Trophoblast cell (in vitro differentiated cells and primary cell): ENCODE measurements at regions not wholly inside any gene's neighbourhood (a gene's known extent, or its start where the extent isn't known, plus 50 kb on each side); places are given as distances from the start of the nearest gene placed in this dataset.

Source experiments
- DNase-seq, 2 donors: peaks; one replicate each; pipeline ENCODE4 v3.0.0-alpha.2; 2016
- H2AFZ ChIP-seq: 2 replicates; pipeline ENCODE4 v1.6.1; 2013; ENCODE audit warnings: low read length, moderate library complexity, mild to moderate bottlenecking; ENCODE audit not compliant: insufficient read depth, poor library complexity
- H2AK5ac ChIP-seq: 2 replicates; pipeline ENCODE4 v1.6.1; 2013; ENCODE audit warnings: mild to moderate bottlenecking, low read length
- H2BK120ac ChIP-seq: 2 replicates; pipeline ENCODE4 v1.6.1; 2013; ENCODE audit warnings: low read length, mild to moderate bottlenecking, moderate library complexity; ENCODE audit not compliant: insufficient read depth, poor library complexity
- H2BK12ac ChIP-seq: 2 replicates; pipeline ENCODE4 v1.6.1; 2013; ENCODE audit warnings: mild to moderate bottlenecking, low read length, moderate library complexity
- H2BK5ac ChIP-seq: 2 replicates; pipeline ENCODE4 v1.6.1; 2013; ENCODE audit warnings: low read length, low read depth, moderate library complexity, mild to moderate bottlenecking; ENCODE audit not compliant: poor library complexity
- H3K14ac ChIP-seq: 2 replicates; pipeline ENCODE4 v1.6.1; 2013; ENCODE audit warnings: mild to moderate bottlenecking, low read length
- H3K18ac ChIP-seq: 2 replicates; pipeline ENCODE4 v1.6.1; 2013; ENCODE audit warnings: mild to moderate bottlenecking, low read length
- H3K23ac ChIP-seq: 2 replicates; pipeline ENCODE4 v1.6.1; 2013; ENCODE audit warnings: low read length
- H3K27ac ChIP-seq: 2 replicates; pipeline ENCODE4 v1.5.1; 2013; ENCODE audit warnings: low read depth, mild to moderate bottlenecking, inconsistent platforms, low read length, moderate library complexity
- H3K27me3 ChIP-seq: 2 replicates; pipeline ENCODE4 v1.6.1; 2013; ENCODE audit warnings: inconsistent platforms, mild to moderate bottlenecking, low read length, moderate library complexity; ENCODE audit not compliant: insufficient read depth
- H3K36me3 ChIP-seq, 2 experiments: 1 replicate in 1 of 2; 2 replicates in 1 of 2; pipeline ENCODE4 v1.6.1; 2013; ENCODE audit warnings: low read length in 2 of 2, mild to moderate bottlenecking in 2 of 2, moderate library complexity in 1 of 2; ENCODE audit not compliant: insufficient read depth in 2 of 2, control insufficient read depth in 1 of 2
- H3K4ac ChIP-seq: 2 replicates; pipeline ENCODE4 v1.6.1; 2013; ENCODE audit warnings: low read depth, mild to moderate bottlenecking, low read length, moderate library complexity
- H3K4me1 ChIP-seq, 2 experiments: 1 replicate in 1 of 2; 2 replicates in 1 of 2; pipeline ENCODE4 v1.6.1; 2013; ENCODE audit warnings: low read length in 2 of 2, mild to moderate bottlenecking in 2 of 2, moderate library complexity in 1 of 2; ENCODE audit not compliant: insufficient read depth in 2 of 2, control insufficient read depth in 1 of 2
- H3K4me2 ChIP-seq: 2 replicates; pipeline ENCODE4 v1.6.1; 2013; ENCODE audit warnings: inconsistent platforms, mild to moderate bottlenecking, low read length, moderate library complexity
- H3K4me3 ChIP-seq: 2 replicates; pipeline ENCODE4 v1.5.1; 2013; ENCODE audit warnings: mild to moderate bottlenecking, low read depth, low read length, inconsistent platforms
- H3K79me1 ChIP-seq: one replicate; pipeline ENCODE4 v1.6.1; 2013; ENCODE audit warnings: low read length
- H3K79me2 ChIP-seq: 2 replicates; pipeline ENCODE4 v1.6.1; 2013; ENCODE audit warnings: low read length, mild to moderate bottlenecking; ENCODE audit not compliant: control insufficient read depth, insufficient read depth, poor library complexity
- H3K9ac ChIP-seq: 2 replicates; pipeline ENCODE4 v1.6.1; 2013; ENCODE audit warnings: mild to moderate bottlenecking, low read length
- H3K9me3 ChIP-seq: 2 replicates; pipeline ENCODE4 v1.6.1; 2013; ENCODE audit warnings: low read depth, mild to moderate bottlenecking, control low read depth, inconsistent platforms, low read length; ENCODE audit not compliant: insufficient read depth
- H4K12ac ChIP-seq: 2 replicates; pipeline ENCODE4 v1.6.1; 2013; ENCODE audit warnings: low read depth, mild to moderate bottlenecking, low read length, moderate library complexity
- H4K8ac ChIP-seq: 2 replicates; pipeline ENCODE4 v1.6.1; 2013; ENCODE audit warnings: low read depth, mild to moderate bottlenecking, low read length, moderate library complexity
- H4K91ac ChIP-seq: one replicate; pipeline ENCODE4 v1.6.1; 2013; ENCODE audit warnings: low read depth, mild to moderate bottlenecking, low read length, moderate library complexity
- WGBS: extraction: QIAGEN DNeasy Blood & Tissue Kit; methylation state at CpG from one replicate; pipeline ENCODE4 v1.1.7; 2013; ENCODE audit warnings: missing lambda C conversion rate; ENCODE audit not compliant: insufficient read length, insufficient coverage; ENCODE audit errors: extremely low coverage; 5-methylcytosine and 5-hydroxymethylcytosine counted together

DNA sequence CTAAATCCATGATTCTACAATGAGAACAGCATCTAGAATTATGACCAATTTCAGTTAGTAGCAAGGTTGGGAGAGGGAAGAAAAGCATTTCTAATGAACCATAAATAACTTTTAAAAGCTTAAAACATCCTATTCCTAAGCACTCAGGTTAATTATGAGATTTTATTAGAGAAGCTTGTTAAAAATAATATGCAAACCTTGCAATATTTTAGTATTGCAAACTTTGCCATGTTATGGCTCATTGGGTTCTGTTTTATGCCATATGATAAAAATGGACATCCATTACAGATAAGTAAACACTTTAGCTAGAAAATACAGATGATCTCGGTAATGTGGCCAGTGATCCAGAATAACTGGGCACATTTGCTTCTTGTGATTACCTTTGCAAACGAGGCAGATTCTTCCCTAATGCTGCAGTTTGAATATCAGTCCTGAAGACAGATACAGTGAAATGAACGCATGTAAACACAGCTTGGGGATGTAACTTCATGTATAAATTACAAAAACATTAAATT is 447.0 kb downstream of the PLK2 start:
- Histone ChIP-seq H2BK12ac (no peak overlapping the region), H3K79me1 (no peaks in the 10 kb centered on the region)
- no CpG with 5 or more reads among the region's 3 CpGs for WGBS

DNA sequence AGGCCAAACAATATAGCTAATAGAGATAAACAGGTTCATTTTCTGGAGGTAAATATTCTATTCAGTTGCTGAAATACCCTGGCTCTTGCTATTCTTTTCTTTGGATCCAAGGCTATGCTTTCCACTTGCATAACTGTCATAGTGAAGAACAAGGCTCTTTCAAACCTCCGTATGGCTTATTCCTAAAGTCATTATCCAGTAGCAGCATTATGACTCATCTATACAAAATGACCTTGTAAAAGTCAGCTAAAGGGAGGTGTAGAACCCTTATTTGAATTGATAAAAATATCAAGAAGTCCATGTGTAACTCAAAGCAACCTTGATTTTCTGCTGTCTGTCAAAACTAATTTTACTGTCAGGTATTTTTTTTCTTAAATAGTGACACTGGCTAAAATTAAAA is 447.8 kb downstream of the PLK2 start:
- H3K79me2 ChIP-seq, result no peaks in the 10 kb centered on the region
- no peak overlapping the region for H2BK120ac ChIP-seq
- no peaks in the 10 kb centered on the region for H3K9me3 ChIP-seq
- no peak overlapping the region for H2BK12ac ChIP-seq
- no peak overlapping the region for H3K9ac ChIP-seq
- H2AK5ac ChIP-seq, result no peak overlapping the region
- H3K23ac ChIP-seq, result no peak overlapping the region
- no peak overlapping the region for H3K4me3 ChIP-seq
- H3K36me3 ChIP-seq, result no peaks in the 10 kb centered on the region
- no peak overlapping the region for H3K4me2 ChIP-seq
- no CpG with 5 or more reads among the region's 1 CpG for WGBS
- no peaks in the 10 kb centered on the region for H3K27me3 ChIP-seq
- H3K4ac ChIP-seq, result no peak overlapping the region
- no peak overlapping the region for H4K12ac ChIP-seq
- DNase-seq, result peak in 1 of 2 donors; percentile 0
- H3K4me1 ChIP-seq, result no peaks in the 10 kb centered on the region
- H3K18ac ChIP-seq, result no peak overlapping the region
- H2BK5ac ChIP-seq, result no peak overlapping the region
- H3K79me1 ChIP-seq, result no peaks in the 10 kb centered on the region
- H2AFZ ChIP-seq, result no peak overlapping the region
- no peak overlapping the region for H3K27ac ChIP-seq
- no peak overlapping the region for H4K8ac ChIP-seq
- H4K91ac ChIP-seq, result no peak overlapping the region
- H3K14ac ChIP-seq, result no peak overlapping the region

More for the DNA sequence above, 447.0 kb downstream of the PLK2 start:
- Histone ChIP-seq H3K9ac (no peak overlapping the region), H3K23ac (no peak overlapping the region), H4K8ac (no peak overlapping the region), H4K91ac (no peak overlapping the region), H3K4ac (no peak overlapping the region), H3K79me2 (no peaks in the 10 kb centered on the region), H3K4me3 (no peak overlapping the region), H3K18ac (no peak overlapping the region), H3K4me2 (no peak overlapping the region), H2AFZ (no peak overlapping the region), H2BK120ac (no peak overlapping the region), H2BK5ac (no peak overlapping the region), H4K12ac (no peak overlapping the region), H3K9me3 (no peaks in the 10 kb centered on the region), H2AK5ac (no peak overlapping the region), H3K14ac (no peak overlapping the region), H3K27ac (no peak overlapping the region), H3K36me3 (no peaks in the 10 kb centered on the region), H3K4me1 (no peaks in the 10 kb centered on the region), H3K27me3 (no peaks in the 10 kb centered on the region)
- DNase-seq, result peak in 1 of 2 donors; percentile 0

DNA sequence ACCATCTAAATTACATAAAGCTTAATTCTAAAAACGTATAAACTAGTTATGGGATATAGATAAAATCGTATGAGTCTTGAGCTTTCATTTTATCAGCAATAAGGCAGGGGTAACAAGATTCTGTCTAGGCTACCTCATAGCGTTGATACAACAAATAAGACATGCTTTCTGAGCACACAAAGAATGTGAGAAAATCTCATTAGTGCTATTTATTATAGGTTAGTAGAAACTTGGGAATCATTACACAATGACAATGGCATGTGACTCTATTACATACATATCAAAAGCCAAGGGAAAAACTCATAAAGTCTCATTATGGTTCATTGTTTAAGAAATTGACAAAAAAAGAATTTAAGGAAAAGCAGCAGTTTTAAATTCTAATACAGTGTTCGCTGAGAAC is 448.6 kb downstream of the PLK2 start:
- Histone ChIP-seq H4K12ac (no peak overlapping the region), H3K4ac (no peak overlapping the region), H3K36me3 (no peaks in the 10 kb centered on the region), H3K23ac (no peak overlapping the region), H2AK5ac (no peak overlapping the region), H3K9me3 (no peaks in the 10 kb centered on the region), H3K79me1 (no peaks in the 10 kb centered on the region), H3K4me3 (no peak overlapping the region), H2AFZ (no peak overlapping the region), H3K9ac (no peak overlapping the region), H2BK5ac (no peak overlapping the region), H2BK120ac (no peak overlapping the region), H3K18ac (no peak overlapping the region), H3K79me2 (no peaks in the 10 kb centered on the region), H4K8ac (no peak overlapping the region), H3K14ac (no peak overlapping the region), H3K27me3 (no peaks in the 10 kb centered on the region), H3K27ac (no peak overlapping the region), H2BK12ac (no peak overlapping the region), H3K4me2 (no peak overlapping the region), H4K91ac (no peak overlapping the region), H3K4me1 (no peaks in the 10 kb centered on the region)
- peak in 1 of 2 donors; percentile 0 for DNase-seq
- WGBS, result no CpG with 5 or more reads among the region's 4 CpGs

DNA sequence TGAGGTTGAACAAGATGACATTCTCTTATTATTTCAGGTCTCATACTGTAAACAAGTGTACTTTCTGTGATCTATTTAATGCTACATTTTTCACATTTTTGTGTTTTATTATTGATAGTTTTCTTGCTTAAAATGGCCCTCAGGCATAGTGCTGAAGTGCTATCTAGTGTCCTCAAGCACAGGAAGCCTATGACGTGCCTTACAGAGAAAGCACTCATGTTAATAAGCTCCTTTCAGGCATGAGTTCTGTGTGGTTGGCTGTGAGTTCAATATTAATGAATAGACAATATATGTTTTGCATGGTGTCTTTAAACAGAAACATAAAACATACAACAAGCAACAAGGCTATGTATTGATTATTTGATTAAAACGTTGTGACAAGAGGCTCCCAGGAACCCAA is 450.1 kb downstream of the PLK2 start:
- H3K36me3 ChIP-seq, result no peaks in the 10 kb centered on the region
- H2BK12ac ChIP-seq, result no peak overlapping the region
- no CpG with 5 or more reads among the region's 2 CpGs for WGBS
- no peak overlapping the region for H3K27ac ChIP-seq
- DNase-seq, result peak in 1 of 2 donors; percentile 0
- H3K79me1 ChIP-seq, result no peaks in the 10 kb centered on the region
- H3K4me3 ChIP-seq, result no peak overlapping the region
- no peaks in the 10 kb centered on the region for H3K4me1 ChIP-seq
- H3K27me3 ChIP-seq, result no peaks in the 10 kb centered on the region
- H2BK120ac ChIP-seq, result no peak overlapping the region
- no peak overlapping the region for H3K23ac ChIP-seq
- H3K9ac ChIP-seq, result no peak overlapping the region
- no peaks in the 10 kb centered on the region for H3K79me2 ChIP-seq
- no peak overlapping the region for H2AFZ ChIP-seq
- H4K12ac ChIP-seq, result no peak overlapping the region
- no peak overlapping the region for H2AK5ac ChIP-seq
- no peak overlapping the region for H3K14ac ChIP-seq
- H4K8ac ChIP-seq, result no peak overlapping the region
- H3K18ac ChIP-seq, result no peak overlapping the region
- no peak overlapping the region for H2BK5ac ChIP-seq
- H3K4me2 ChIP-seq, result no peak overlapping the region
- H3K9me3 ChIP-seq, result no peaks in the 10 kb centered on the region
- no peak overlapping the region for H4K91ac ChIP-seq
- H3K4ac ChIP-seq, result no peak overlapping the region
